ENCODE measurements at regions not wholly inside any gene's neighbourhood (a gene's known extent, or its start where the extent isn't known, plus 50 kb on each side); places are given as distances from the start of the nearest gene placed in this dataset.

- TF ChIP-seq CTCF (conservative IDR thresholded peaks at IDR 0.05; ENCODE audit: control insufficient read depth, insufficient read depth, low read depth, low read length) = no peak
- H3K4me3 ChIP-seq (ENCODE audit: control insufficient read depth, low read depth, low read length) = no peak overlapping the region
- no peak for DNase-seq (ENCODE audit: low read depth)
Observed at GRCh38 chr2:4684921-4685320, 981.5 kb downstream of the DCDC2C start.

- H3K4me3 ChIP-seq (ENCODE audit: control insufficient read depth, low read depth, low read length) = no peak overlapping the region
- TF ChIP-seq CTCF (conservative IDR thresholded peaks at IDR 0.05; ENCODE audit: control insufficient read depth, insufficient read depth, low read depth, low read length) = no peak
- no peak for DNase-seq (ENCODE audit: low read depth)
Observed at GRCh38 chr2:4690913-4691312, 987.5 kb downstream of the DCDC2C start.

- TF ChIP-seq CTCF (conservative IDR thresholded peaks at IDR 0.05; ENCODE audit: control insufficient read depth, insufficient read depth, low read depth, low read length) = no peak
- no peak overlapping the region for H3K4me3 ChIP-seq (ENCODE audit: control insufficient read depth, low read depth, low read length)
- DNase-seq (ENCODE audit: low read depth) = no peak
Observed at GRCh38 chr2:4693266-4693665, 989.9 kb downstream of the DCDC2C start.

- DNase-seq (ENCODE audit: low read depth) = no peak
- no peak overlapping the region for H3K4me3 ChIP-seq (ENCODE audit: control insufficient read depth, low read depth, low read length)
- no peak for TF ChIP-seq CTCF (conservative IDR thresholded peaks at IDR 0.05; ENCODE audit: control insufficient read depth, insufficient read depth, low read depth, low read length)
Observed at GRCh38 chr2:4695281-4695861, 992.0 kb downstream of the DCDC2C start.

GRCh38 chr2:4715065-4715464 is 977.1 kb upstream of the SOX11 start:
- H3K4me3 ChIP-seq (ENCODE audit: control insufficient read depth, low read depth, low read length) = no peak overlapping the region
- no peak for TF ChIP-seq CTCF (conservative IDR thresholded peaks at IDR 0.05; ENCODE audit: control insufficient read depth, insufficient read depth, low read depth, low read length)
- DNase-seq (ENCODE audit: low read depth) = no peak

GRCh38 chr2:4718777-4719176 is 973.4 kb upstream of the SOX11 start:
- no peak for TF ChIP-seq CTCF (conservative IDR thresholded peaks at IDR 0.05; ENCODE audit: control insufficient read depth, insufficient read depth, low read depth, low read length)
- no peak for DNase-seq (ENCODE audit: low read depth)
- H3K4me3 ChIP-seq (ENCODE audit: control insufficient read depth, low read depth, low read length) = no peak overlapping the region

- no peak for TF ChIP-seq CTCF (conservative IDR thresholded peaks at IDR 0.05; ENCODE audit: control insufficient read depth, insufficient read depth, low read depth, low read length)
- DNase-seq (ENCODE audit: low read depth) = no peak
- no peak overlapping the region for H3K4me3 ChIP-seq (ENCODE audit: control insufficient read depth, low read depth, low read length)
Observed at GRCh38 chr2:4725618-4726017, 966.6 kb upstream of the SOX11 start.
